ENCODE measurements at regions not wholly inside any gene's neighbourhood (a gene's known extent, or its start where the extent isn't known, plus 50 kb on each side); places are given as distances from the start of the nearest gene placed in this dataset.
A peak's percentile ranks its signal among the peaks of the same experiment; 100 is the strongest.

GRCh38 chr5:18051953-18052352 is 417.7 kb downstream of the TAF11L14 start:
- no peak for DNase-seq

- DNase-seq = no peak
Observed at GRCh38 chr5:18052569-18052968, 418.3 kb downstream of the TAF11L14 start.

GRCh38 chr5:18057725-18058124 is 423.5 kb downstream of the TAF11L14 start:
- no peak for DNase-seq

GRCh38 chr5:18067615-18068014 is 433.4 kb downstream of the TAF11L14 start:
- no peak for DNase-seq

- DNase-seq = peak; percentile 91
Observed at GRCh38 chr5:18068826-18069225, 434.6 kb downstream of the TAF11L14 start.

GRCh38 chr5:18069790-18070189 is 435.5 kb downstream of the TAF11L14 start:
- DNase-seq = no peak

GRCh38 chr5:18072600-18072999 is 438.3 kb downstream of the TAF11L14 start:
- DNase-seq = no peak

GRCh38 chr5:18074961-18075360 is 440.7 kb downstream of the TAF11L14 start:
- no peak for DNase-seq

GRCh38 chr5:18078157-18078556 is 443.9 kb downstream of the TAF11L14 start:
- no peak for DNase-seq

GRCh38 chr5:18079831-18080230 is 445.6 kb downstream of the TAF11L14 start:
- DNase-seq = no peak

- DNase-seq = no peak
Observed at GRCh38 chr5:18088020-18088579, 453.8 kb downstream of the TAF11L14 start.

GRCh38 chr5:18090177-18090576 is 455.9 kb downstream of the TAF11L14 start:
- DNase-seq = no peak

GRCh38 chr5:18091142-18091541 is 456.9 kb downstream of the TAF11L14 start:
- DNase-seq = no peak

GRCh38 chr5:18091758-18092157 is 457.5 kb downstream of the TAF11L14 start:
- no peak for DNase-seq

- DNase-seq = no peak
Observed at GRCh38 chr5:18095061-18095460, 460.8 kb downstream of the TAF11L14 start.

- no peak for DNase-seq
Observed at GRCh38 chr5:18097817-18098216, 463.6 kb downstream of the TAF11L14 start.

- no peak for DNase-seq
Observed at GRCh38 chr5:18098691-18099090, 464.4 kb downstream of the TAF11L14 start.

GRCh38 chr5:18099261-18099660 is 465.0 kb downstream of the TAF11L14 start:
- DNase-seq = no peak

- DNase-seq = no peak
Observed at GRCh38 chr5:18101532-18101931, 467.3 kb downstream of the TAF11L14 start.

- no peak for DNase-seq
Observed at GRCh38 chr5:18102733-18103132, 468.5 kb downstream of the TAF11L14 start.

GRCh38 chr5:18105449-18105848 is 471.2 kb downstream of the TAF11L14 start:
- DNase-seq = no peak

GRCh38 chr5:18111906-18112465 is 477.7 kb downstream of the TAF11L14 start:
- DNase-seq = no peak

- DNase-seq = peak; percentile 77
Observed at GRCh38 chr5:18113721-18114120, 479.5 kb downstream of the TAF11L14 start.

GRCh38 chr5:18114151-18114757 is 480.0 kb downstream of the TAF11L14 start:
- no peak for DNase-seq

GRCh38 chr5:18117968-18118367 is 483.7 kb downstream of the TAF11L14 start:
- no peak for DNase-seq

Data from NCI-H2171 (cell line).